H1 (cell line): ENCODE measurements at regions not wholly inside any gene's neighbourhood (a gene's known extent, or its start where the extent isn't known, plus 50 kb on each side); places are given as distances from the start of the nearest gene placed in this dataset.

Experiments
- CTCF ChIA-PET: fragments of 300-600 bp; sonication (Branson Sonifier 250); formaldehyde crosslinking; loops from one replicate; lab custom pipeline; 2021; ENCODE audit not compliant: partially characterized antibody; lab: Charles Lee
- POLR2A ChIA-PET: fragments of 300-600 bp; sonication (Branson Sonifier 250); formaldehyde crosslinking; loops from one replicate; lab custom pipeline; 2021; ENCODE audit warnings: inconsistent platforms; ENCODE audit not compliant: partially characterized antibody; lab: Charles Lee
- DNase-seq, 2 experiments: peaks; one replicate each; pipeline versions ENCODE4 v3.0.0 to v3.0.0-alpha.2; 2010 to 2022; ENCODE audit warnings: low spot score in 2 of 2, low read depth in 1 of 2, mixed read lengths in 1 of 2
- FAIRE-seq: peaks from 2 replicates; lab custom pipeline; 2011; peaks lifted over from hg19 to GRCh38; lab: Jason Lieb, UNC
- H2AFZ ChIP-seq: 2 replicates; pipeline ENCODE4 v1.8.1; 2012; ENCODE audit warnings: low read length, inconsistent platforms
- H2AK5ac ChIP-seq: 2 replicates; pipeline ENCODE4 v1.6.1; 2013; ENCODE audit warnings: low read depth, low read length
- H2BK120ac ChIP-seq: replicated peaks from 2 replicates; pipeline ENCODE3; 2013; ENCODE audit warnings: low read depth, low read length, inconsistent platforms
- H2BK12ac ChIP-seq: 2 replicates; pipeline ENCODE4 v1.6.1; 2013; ENCODE audit warnings: low read depth, low read length
- H2BK15ac ChIP-seq: 2 replicates; pipeline ENCODE4 v1.6.1; 2013; ENCODE audit warnings: low read length
- H2BK20ac ChIP-seq: 2 replicates; pipeline ENCODE4 v1.6.1; 2013; ENCODE audit warnings: low read length
- H2BK5ac ChIP-seq: 2 replicates; pipeline ENCODE4 v1.6.1; 2013; ENCODE audit warnings: low read depth, low read length
- H3K14ac ChIP-seq: 2 replicates; pipeline ENCODE4 v1.6.1; 2013; ENCODE audit warnings: inconsistent platforms; ENCODE audit not compliant: insufficient read length
- H3K18ac ChIP-seq: 2 replicates; pipeline ENCODE4 v1.6.1; 2013; ENCODE audit warnings: low read length; ENCODE audit errors: extremely low read depth
- H3K23ac ChIP-seq: 2 replicates; pipeline ENCODE4 v1.6.1; 2013; ENCODE audit warnings: inconsistent platforms; ENCODE audit not compliant: insufficient read length
- H3K23me2 ChIP-seq: 2 replicates; pipeline ENCODE4 v1.6.1; 2013; ENCODE audit warnings: low read depth, low read length
- H3K27ac ChIP-seq: 2 replicates; pipeline ENCODE4 v1.6.1; 2011; ENCODE audit warnings: low read depth, low read length, inconsistent platforms
- H3K27me3 ChIP-seq, 4 experiments: replicated peaks in 1 of 4; 1 replicate in 1 of 4; 2 replicates in 3 of 4; pipeline versions ENCODE4 v1.6.1 to v1.8.1; 2011 to 2013; ENCODE audit warnings: low read length in 3 of 4, mild to moderate bottlenecking in 3 of 4, inconsistent platforms in 2 of 4, mixed read lengths in 2 of 4, moderate library complexity in 1 of 4; ENCODE audit not compliant: control insufficient read depth in 3 of 4, insufficient read depth in 3 of 4; ENCODE audit errors: extremely low read depth in 1 of 4
- H3K36me3 ChIP-seq, 4 experiments: 2 replicates each; pipeline versions ENCODE4 v1.6.1 to v1.8.1; 2011 to 2013; ENCODE audit warnings: mild to moderate bottlenecking in 4 of 4, low read length in 3 of 4, moderate library complexity in 2 of 4, control low read depth in 1 of 4, inconsistent platforms in 1 of 4; ENCODE audit not compliant: insufficient read depth in 4 of 4, control insufficient read depth in 2 of 4
- H3K4ac ChIP-seq: replicated peaks from 2 replicates; pipeline ENCODE3; 2013; ENCODE audit warnings: low read length, low read depth, mixed read lengths, inconsistent platforms; ENCODE audit not compliant: insufficient read length
- H3K4me1 ChIP-seq, 4 experiments: replicated peaks in 1 of 4; 1 replicate in 1 of 4; 2 replicates in 3 of 4; pipeline versions ENCODE4 v1.6.1 to v1.8.1; 2011 to 2013; ENCODE audit warnings: low read length in 3 of 4, inconsistent platforms in 2 of 4, mixed read lengths in 1 of 4; ENCODE audit not compliant: insufficient read depth in 4 of 4, control insufficient read depth in 3 of 4
- H3K4me2 ChIP-seq, 2 experiments: 2 replicates each; pipeline versions ENCODE4 v1.6.1 to v1.8.1; 2011 to 2013; ENCODE audit warnings: low read depth in 2 of 2, low read length in 2 of 2, control low read depth in 1 of 2, inconsistent platforms in 1 of 2, mild to moderate bottlenecking in 1 of 2; ENCODE audit not compliant: insufficient read depth in 1 of 2
- H3K4me3 ChIP-seq, 4 experiments: fragments of 200-600, 300-600 bp in 1 of 4; sonication (generic), shearing (Covaris generic), sonication (Bioruptor Twin) in 1 of 4; 2 replicates each; pipeline versions ENCODE4 v1.5.1 to v1.8.1; 2011 to 2016; ENCODE audit warnings: low read length in 4 of 4, low read depth in 3 of 4, control low read depth in 2 of 4, inconsistent platforms in 2 of 4, mild to moderate bottlenecking in 2 of 4, mixed read lengths in 1 of 4, moderate library complexity in 1 of 4; ENCODE audit not compliant: insufficient read depth in 2 of 4; ENCODE audit errors: extremely low read depth in 1 of 4
- H3K56ac ChIP-seq: replicated peaks from 2 replicates; pipeline ENCODE3; 2013; ENCODE audit warnings: low read depth, mild to moderate bottlenecking, mixed read lengths, low read length, inconsistent platforms; ENCODE audit not compliant: insufficient read length
- H3K79me1 ChIP-seq: 2 replicates; pipeline ENCODE4 v1.6.1; 2013; ENCODE audit warnings: low read depth, low read length, control low read depth
- H3K79me2 ChIP-seq, 2 experiments: 2 replicates each; pipeline versions ENCODE4 v1.6.1 to v1.8.1; 2012 to 2013; ENCODE audit warnings: low read length in 2 of 2, mild to moderate bottlenecking in 2 of 2, inconsistent platforms in 1 of 2; ENCODE audit not compliant: insufficient read depth in 2 of 2, control insufficient read depth in 1 of 2
- H3K9ac ChIP-seq, 4 experiments: replicated peaks in 1 of 4; 1 replicate in 1 of 4; 2 replicates in 3 of 4; pipeline versions ENCODE4 v1.6.1 to v1.8.1; 2011 to 2013; ENCODE audit warnings: low read depth in 3 of 4, low read length in 3 of 4, control low read depth in 2 of 4, mild to moderate bottlenecking in 2 of 4, moderate library complexity in 2 of 4, inconsistent platforms in 1 of 4; ENCODE audit errors: extremely low read depth in 1 of 4
- H3K9me3 ChIP-seq, 2 experiments: 2 replicates each; pipeline versions ENCODE4 v1.6.1 to v1.8.1; 2012 to 2013; ENCODE audit warnings: mild to moderate bottlenecking in 2 of 2, moderate library complexity in 2 of 2, control low read depth in 1 of 2, inconsistent platforms in 1 of 2, low read depth in 1 of 2, low read length in 1 of 2, mixed read lengths in 1 of 2; ENCODE audit not compliant: insufficient read depth in 2 of 2
- H4K20me1 ChIP-seq, 2 experiments: replicated peaks in 1 of 2; 2 replicates each; pipeline versions ENCODE3 to v1.8.1; 2011 to 2013; ENCODE audit warnings: inconsistent platforms in 2 of 2, low read length in 2 of 2, mild to moderate bottlenecking in 1 of 2; ENCODE audit not compliant: insufficient read depth in 2 of 2, control insufficient read depth in 1 of 2
- H4K5ac ChIP-seq: 2 replicates; pipeline ENCODE4 v1.6.1; 2013; ENCODE audit warnings: low read length, low read depth, mixed read lengths, inconsistent platforms; ENCODE audit not compliant: insufficient read length
- H4K8ac ChIP-seq: 2 replicates; pipeline ENCODE4 v1.8.0; 2013; ENCODE audit warnings: mild to moderate bottlenecking, moderate library complexity, low read length, inconsistent platforms; ENCODE audit not compliant: insufficient read depth; ENCODE audit errors: extremely low read depth
- H4K91ac ChIP-seq: replicated peaks from 2 replicates; pipeline ENCODE3; 2013; ENCODE audit warnings: low read length, mixed read lengths, inconsistent platforms; ENCODE audit not compliant: insufficient read length
- ATF2 ChIP-seq: IDR thresholded peaks from 2 replicates; pipeline ENCODE4 v1.6.1; 2012; ENCODE audit warnings: low read length, inconsistent platforms
- CTBP2 ChIP-seq: IDR thresholded peaks from 2 replicates; pipeline ENCODE4 v1.7.0; 2011; ENCODE audit warnings: borderline replicate concordance, mild to moderate bottlenecking, moderate library complexity, mixed read lengths, low read length; ENCODE audit not compliant: insufficient read depth, insufficient read length
- HDAC2 ChIP-seq, 2 experiments: fragments of 300-600 bp in 1 of 2; sonication (generic) in 1 of 2; IDR thresholded peaks; 2 replicates each; pipeline ENCODE4 v1.6.1; 2011 to 2012; ENCODE audit warnings: low read depth in 2 of 2, low read length in 2 of 2, mild to moderate bottlenecking in 2 of 2, moderate library complexity in 2 of 2, borderline replicate concordance in 1 of 2, inconsistent platforms in 1 of 2
- NANOG ChIP-seq: IDR thresholded peaks from 2 replicates; pipeline ENCODE4 v1.6.1; 2011; ENCODE audit warnings: low read length, low read depth, mild to moderate bottlenecking, inconsistent platforms; ENCODE audit not compliant: insufficient read depth, poor library complexity, severe bottlenecking
- YY1 ChIP-seq: IDR thresholded peaks from 2 replicates; pipeline ENCODE4 v1.6.1; 2011; ENCODE audit warnings: low read depth, mild to moderate bottlenecking, low read length
- WGBS, 2 experiments: shearing (Covaris generic) in 1 of 2; methylation state at CpG; one replicate each; pipeline versions ENCODE4 v1.1.6 to v1.1.7; 2013 to 2015; ENCODE audit warnings: low lambda C conversion rate in 2 of 2, mixed read lengths in 2 of 2, inconsistent platforms in 1 of 2, low coverage in 1 of 2, missing lambda C conversion rate in 1 of 2; ENCODE audit not compliant: insufficient replicate concordance in 2 of 2, insufficient coverage in 1 of 2, insufficient read length in 1 of 2; ENCODE audit errors: extremely low coverage in 1 of 2, missing lambda C conversion rate in 1 of 2; 5-methylcytosine and 5-hydroxymethylcytosine counted together

- Histone ChIP-seq H3K4me1 (no peaks in the 10 kb centered on the region), H2BK120ac (no peak overlapping the region), H3K23me2 (no peaks in the 10 kb centered on the region), H2BK5ac (no peak overlapping the region), H2BK15ac (no peak overlapping the region), H3K56ac (no peak overlapping the region), H3K18ac (no peak overlapping the region), H3K27ac (no peak overlapping the region), H3K4me3 (no peak overlapping the region), H4K20me1 (no peaks in the 10 kb centered on the region), H2BK20ac (no peak overlapping the region), H2AFZ (no peak overlapping the region), H4K91ac (no peak overlapping the region), H4K8ac (no peak overlapping the region), H3K23ac (no peak overlapping the region), H3K36me3 (no peaks in the 10 kb centered on the region), H3K27me3 (no peaks in the 10 kb centered on the region), H3K79me1 (no peaks in the 10 kb centered on the region), H2BK12ac (no peak overlapping the region), H3K14ac (no peak overlapping the region), H3K9me3 (no peaks in the 10 kb centered on the region), H4K5ac (no peak overlapping the region), H3K79me2 (no peaks in the 10 kb centered on the region), H2AK5ac (no peak overlapping the region), H3K4me2 (no peak overlapping the region), H3K4ac (no peak overlapping the region), H3K9ac (no peak overlapping the region)
- CTCF ChIA-PET = interaction anchor here (0.6 to 0.7 kb wide), 3 partner anchors 10 to 188 kb away, joined by 3 read pairs; no protein-coding TSS in a partner anchor
- TF ChIP-seq CTBP2 (no peak), YY1 (no peak), ATF2 (no peak), NANOG (no peak), HDAC2 (IDR thresholded peaks at IDR 0.05; ENCODE audit: borderline replicate concordance in 1 of 2, low read depth in 2 of 2, low read length in 2 of 2) (no peak)
- POLR2A ChIA-PET = no interaction called here
- no peak for FAIRE-seq
- DNase-seq = no peak
- 84% methylated on average over 7 of the region's 7 CpGs; no CpG with 5 or more reads in 1 of the 2 experiments for WGBS, 2 experiments
Observed at GRCh38 chr5:60371065-60371464, 328.9 kb downstream of the DEPDC1B start.
